K562 (cell line): ENCODE measurements at regions not wholly inside any gene's neighbourhood (a gene's known extent, or its start where the extent isn't known, plus 50 kb on each side); places are given as distances from the start of the nearest gene placed in this dataset.

Experiments used
- CBX1 ChIP-seq: sonication (generic); IDR thresholded peaks from 2 replicates; pipeline ENCODE4 v1.6.1; 2016; ENCODE audit warnings: antibody characterized with exemption, low read depth, mild to moderate bottlenecking
- CTCF ChIP-seq, 3 experiments: IDR thresholded peaks in 2 of 3; conservative IDR thresholded peaks in 1 of 3; 2 replicates each; pipeline ENCODE4 v1.5.1; 2011 to 2012; ENCODE audit warnings: low read length in 3 of 3, mild to moderate bottlenecking in 3 of 3, control low read depth in 2 of 3, improper control_type of control experiment in 1 of 3, inconsistent platforms in 1 of 3, low read depth in 1 of 3, mixed read lengths in 1 of 3, moderate library complexity in 1 of 3; ENCODE audit not compliant: insufficient read depth in 2 of 3
- HLTF ChIP-seq: fragments of 450-650 bp; IDR thresholded peaks from 2 replicates; pipeline ENCODE4 v1.6.1; 2016
- KDM1A ChIP-seq, 2 experiments: fragments of 450-650 bp; IDR thresholded peaks; 2 replicates each; pipeline ENCODE4 v1.6.1; 2016; ENCODE audit warnings: mild to moderate bottlenecking in 2 of 2
- KLF1 ChIP-seq: fragments of 450-650 bp; IDR thresholded peaks from 2 replicates; pipeline ENCODE4 v1.6.1; 2016; ENCODE audit warnings: missing genetic modification characterization, missing compliant biosample characterization
- MTF1 ChIP-seq: fragments of 250-450 bp; sonication (Bioruptor Pico); IDR thresholded peaks from 2 replicates; pipeline ENCODE4 v1.9.0; 2021; ENCODE audit warnings: moderate library complexity, mild to moderate bottlenecking, inconsistent platforms, borderline replicate concordance
- MYNN ChIP-seq, 2 experiments: sonication (generic); formaldehyde crosslinking in 1 of 2; IDR thresholded peaks; 2 replicates each; pipeline versions ENCODE4 v1.5.0 to v1.6.1; 2016 to 2020; ENCODE audit warnings: antibody characterized with exemption in 1 of 2, missing genetic modification reagents in 1 of 2
- NR3C1 ChIP-seq: sonication (generic); formaldehyde crosslinking; IDR thresholded peaks from 2 replicates; pipeline ENCODE4 v1.8.1; 2022; ENCODE audit warnings: missing genetic modification reagents
- POLR2A ChIP-seq: fragments of 450-650 bp; conservative IDR thresholded peaks from 2 replicates; pipeline ENCODE4 v1.6.1; 2016
- TAF1 ChIP-seq: IDR thresholded peaks from 2 replicates; pipeline ENCODE4 v1.6.1; 2011; ENCODE audit warnings: mild to moderate bottlenecking, low read length, moderate library complexity; ENCODE audit not compliant: insufficient read depth, control insufficient read depth, severe bottlenecking; ENCODE audit errors: extremely low read depth
- TCF3 ChIP-seq: sonication (generic); formaldehyde crosslinking; IDR thresholded peaks from 2 replicates; pipeline ENCODE4 v1.4.0; 2020; ENCODE audit warnings: mild to moderate bottlenecking, missing genetic modification reagents
- ZNF217 ChIP-seq: sonication (generic); formaldehyde crosslinking; IDR thresholded peaks from 2 replicates; pipeline ENCODE4 v1.8.0; 2022; ENCODE audit warnings: mild to moderate bottlenecking, missing genetic modification reagents
- ZNF280B ChIP-seq: fragments of 250-450 bp; sonication (Bioruptor Pico); IDR thresholded peaks from 2 replicates; pipeline ENCODE4 v1.5.1; 2021; ENCODE audit warnings: mild to moderate bottlenecking

GRCh38 chr20:4083098-4083865 lies 65.3 kb upstream of the SMOX start:
- TF ChIP-seq HLTF (no peak), MTF1 (no peak), TAF1 (no peak), ZNF280B (CRISPR knock-in tag) (no peak), KLF1 (tag) (no peak), NR3C1 (CRISPR knock-in tag) (no peak), CBX1 (no peak), KDM1A (IDR thresholded peaks at IDR 0.05) (no peak), MYNN (IDR thresholded peaks at IDR 0.05) (no peak), MYNN (CRISPR knock-in tag; IDR thresholded peaks at IDR 0.05) (no peak), POLR2A (no peak), ZNF217 (no peak), TCF3 (CRISPR knock-in tag) (no peak), CTCF (IDR thresholded peaks at IDR 0.05 in 2 of 3, conservative IDR thresholded peaks at IDR 0.05 in 1 of 3; ENCODE audit: insufficient read depth in 2 of 3, low read depth in 1 of 3, low read length in 3 of 3) (no peak)
